Caco-2 (cell line): ENCODE measurements at regions not wholly inside any gene's neighbourhood (a gene's known extent, or its start where the extent isn't known, plus 50 kb on each side); places are given as distances from the start of the nearest gene placed in this dataset.

Source experiments
- BruUV-seq: library from RNA; stranded (reverse); fragments of 400-500 nt; replicated peaks from 2 replicates; lab custom pipeline; 2021; lab: Mats Ljungman, UMichigan
- CTCF ChIA-PET: fragments of 300-600 bp; sonication (Branson Sonifier 250); formaldehyde crosslinking; loops from one replicate; lab custom pipeline; 2022; ENCODE audit warnings: antibody characterized with exemption; lab: Charles Lee
- POLR2A ChIA-PET: fragments of 300-600 bp; sonication (Branson Sonifier 250); formaldehyde crosslinking; loops from one replicate; lab custom pipeline; 2022; ENCODE audit warnings: antibody characterized with exemption; lab: Charles Lee
- DNase-seq, 2 experiments: peaks; one replicate each; pipeline versions ENCODE4 v3.0.0 to v3.0.0-alpha.2; 2020 to 2022
- H3K27me3 ChIP-seq: replicated peaks from 2 replicates; pipeline ENCODE4 v1.6.0; 2011; ENCODE audit warnings: low read length; ENCODE audit not compliant: control insufficient read depth, insufficient read depth
- H3K36me3 ChIP-seq: 2 replicates; pipeline ENCODE4 v1.5.1; 2011; ENCODE audit warnings: low read length; ENCODE audit not compliant: control insufficient read depth, insufficient read depth
- H3K4me1 ChIP-seq: fragments of 250-450 bp; sonication (Bioruptor Pico); 2 replicates; pipeline ENCODE4 v1.5.1; 2020; ENCODE audit warnings: mild to moderate bottlenecking
- H3K4me3 ChIP-seq: 2 replicates; pipeline ENCODE4 v1.5.1; 2011; ENCODE audit warnings: low read depth, mild to moderate bottlenecking, control low read depth, low read length
- H3K9me3 ChIP-seq: fragments of 250-450 bp; sonication (Bioruptor Pico); 2 replicates; pipeline ENCODE4 v1.5.1; 2020; ENCODE audit warnings: mild to moderate bottlenecking, moderate library complexity
- H3K27ac Mint-ChIP-seq: one replicate; pipeline ENCODE4 v1.8.0; 2022; ENCODE audit warnings: mixed read lengths; ENCODE audit not compliant: unreplicated experiment
- H3K27me3 Mint-ChIP-seq: one replicate; pipeline ENCODE4 v1.8.0; 2022; ENCODE audit warnings: mixed read lengths; ENCODE audit not compliant: insufficient read depth, unreplicated experiment
- H3K36me3 Mint-ChIP-seq: one replicate; pipeline ENCODE4 v1.8.0; 2022; ENCODE audit warnings: mild to moderate bottlenecking, mixed read lengths; ENCODE audit not compliant: insufficient read depth, unreplicated experiment
- H3K4me1 Mint-ChIP-seq: one replicate; pipeline ENCODE4 v1.8.0; 2022; ENCODE audit warnings: low read depth, mixed read lengths; ENCODE audit not compliant: unreplicated experiment
- H3K4me3 Mint-ChIP-seq: one replicate; pipeline ENCODE4 v1.8.0; 2022; ENCODE audit warnings: mild to moderate bottlenecking, moderate library complexity, mixed read lengths; ENCODE audit not compliant: unreplicated experiment
- H3K9me3 Mint-ChIP-seq: one replicate; pipeline ENCODE4 v1.8.0; 2022; ENCODE audit warnings: mixed read lengths; ENCODE audit not compliant: unreplicated experiment
- CTCF ChIP-seq, 2 experiments: fragments of 200-600 bp in 1 of 2; IDR thresholded peaks; 1 replicate in 1 of 2; 2 replicates in 1 of 2; pipeline versions ENCODE4 v1.5.1 to v1.8.0; 2011 to 2022; ENCODE audit warnings: antibody characterized with exemption in 1 of 2, control low read depth in 1 of 2, inconsistent platforms in 1 of 2, low read depth in 1 of 2, low read length in 1 of 2, mild to moderate bottlenecking in 1 of 2, moderate library complexity in 1 of 2; ENCODE audit not compliant: insufficient read depth in 1 of 2, severe bottlenecking in 1 of 2, unreplicated experiment in 1 of 2
- intact Hi-C: fragments of 100-400 bp; cut with micrococcal nuclease; formaldehyde crosslinking; loops from one replicate; pipeline ENCODE4 v1.10.0; 2022; ENCODE audit not compliant: unreplicated experiment

- Histone ChIP-seq H3K4me1 (no peaks in the 10 kb centered on the region), H3K4me3 (no peak overlapping the region), H3K36me3 (no peaks in the 10 kb centered on the region), H3K27me3 (no peaks in the 10 kb centered on the region), H3K9me3 (no peaks in the 10 kb centered on the region)
- Mint-ChIP-seq H3K36me3 (no peaks in the 10 kb centered on the region), H3K4me3 (no peak overlapping the region), H3K27ac (no peak overlapping the region), H3K9me3 (no peaks in the 10 kb centered on the region), H3K27me3 (no peaks in the 10 kb centered on the region), H3K4me1 (no peaks in the 10 kb centered on the region)
- ChIA-PET POLR2A (no interaction called here), CTCF (no interaction called here)
- no peak for DNase-seq
- no peak for TF ChIP-seq CTCF (IDR thresholded peaks at IDR 0.05; ENCODE audit: insufficient read depth in 1 of 2, low read depth in 1 of 2, low read length in 1 of 2, severe bottlenecking in 1 of 2, unreplicated experiment in 1 of 2)
- intact Hi-C loops: no loop called here
- BruUV-seq: no TSS peak
Observed at GRCh38 chrX:42140320-42140719, 217.0 kb upstream of the CASK start.

GRCh38 chrX:42135583-42136228 lies 212.4 kb upstream of the CASK start:
- Histone ChIP-seq H3K4me3 (no peak overlapping the region), H3K36me3 (no peaks in the 10 kb centered on the region), H3K27me3 (no peaks in the 10 kb centered on the region), H3K9me3 (no peaks in the 10 kb centered on the region), H3K4me1 (no peaks in the 10 kb centered on the region)
- ChIA-PET CTCF (no interaction called here), POLR2A (no interaction called here)
- no TSS peak for BruUV-seq
- Mint-ChIP-seq H3K27ac (no peak overlapping the region), H3K9me3 (no peaks in the 10 kb centered on the region), H3K36me3 (no peaks in the 10 kb centered on the region), H3K4me3 (no peak overlapping the region), H3K4me1 (no peaks in the 10 kb centered on the region), H3K27me3 (no peaks in the 10 kb centered on the region)
- DNase-seq: no peak
- intact Hi-C loops: no loop called here
- TF ChIP-seq CTCF (IDR thresholded peaks at IDR 0.05; ENCODE audit: insufficient read depth in 1 of 2, low read depth in 1 of 2, low read length in 1 of 2, severe bottlenecking in 1 of 2, unreplicated experiment in 1 of 2): no peak

GRCh38 chrX:42131856-42132255 lies 208.5 kb upstream of the CASK start:
- no TSS peak for BruUV-seq
- Mint-ChIP-seq H3K27ac (no peak overlapping the region), H3K36me3 (no peaks in the 10 kb centered on the region), H3K4me1 (no peaks in the 10 kb centered on the region), H3K9me3 (no peaks in the 10 kb centered on the region), H3K27me3 (no peaks in the 10 kb centered on the region), H3K4me3 (no peak overlapping the region)
- H3K4me3 ChIP-seq: no peak overlapping the region
- intact Hi-C loops: no loop called here
- no peaks in the 10 kb centered on the region for H3K27me3 ChIP-seq
- no peaks in the 10 kb centered on the region for H3K9me3 ChIP-seq
- TF ChIP-seq CTCF (IDR thresholded peaks at IDR 0.05; ENCODE audit: insufficient read depth in 1 of 2, low read depth in 1 of 2, low read length in 1 of 2, severe bottlenecking in 1 of 2, unreplicated experiment in 1 of 2): no peak
- no peaks in the 10 kb centered on the region for H3K36me3 ChIP-seq
- DNase-seq: no peak
- CTCF ChIA-PET: no interaction called here
- POLR2A ChIA-PET: no interaction called here
- H3K4me1 ChIP-seq: no peaks in the 10 kb centered on the region
